MCF 10A (cell line): ENCODE measurements at regions not wholly inside any gene's neighbourhood (a gene's known extent, or its start where the extent isn't known, plus 50 kb on each side); places are given as distances from the start of the nearest gene placed in this dataset.

Experiments
- BruUV-seq: library from RNA; stranded (reverse); fragments of 400-500 nt; replicated peaks from 2 replicates; lab custom pipeline; 2021; lab: Mats Ljungman, UMichigan
- CTCF ChIA-PET: fragments of 300-600 bp; sonication (Branson Sonifier 250); formaldehyde crosslinking; extraction: SDS; loops from one replicate; lab custom pipeline; 2021; ENCODE audit warnings: antibody characterized with exemption, inconsistent platforms; lab: Yijun Ruan, JAX
- POLR2A ChIA-PET: fragments of 300-600, 350-650 bp; sonication (Branson Sonifier 250); formaldehyde crosslinking; extraction: SDS; loops from one replicate; lab custom pipeline; 2020; ENCODE audit warnings: antibody characterized with exemption, inconsistent platforms; lab: Yijun Ruan, JAX
- DNase-seq: peaks from one replicate; pipeline ENCODE4 v3.0.0-alpha.2; 2018; ENCODE audit not compliant: unreplicated experiment
- H3K27ac Mint-ChIP-seq: one replicate; pipeline ENCODE4 v1.8.0; 2022; ENCODE audit warnings: mild to moderate bottlenecking, low read depth, mixed read lengths; ENCODE audit not compliant: unreplicated experiment
- H3K27me3 Mint-ChIP-seq: one replicate; pipeline ENCODE4 v1.8.0; 2022; ENCODE audit warnings: mixed read lengths; ENCODE audit not compliant: insufficient read depth, unreplicated experiment
- H3K36me3 Mint-ChIP-seq: one replicate; pipeline ENCODE4 v1.8.0; 2022; ENCODE audit warnings: mild to moderate bottlenecking, moderate library complexity, mixed read lengths; ENCODE audit not compliant: insufficient read depth, unreplicated experiment
- H3K4me1 Mint-ChIP-seq: one replicate; pipeline ENCODE4 v1.8.0; 2022; ENCODE audit warnings: mixed read lengths; ENCODE audit not compliant: insufficient read depth, unreplicated experiment
- H3K4me3 Mint-ChIP-seq: one replicate; pipeline ENCODE4 v1.8.0; 2022; ENCODE audit warnings: mild to moderate bottlenecking, moderate library complexity, mixed read lengths; ENCODE audit not compliant: unreplicated experiment
- H3K9me3 Mint-ChIP-seq: one replicate; pipeline ENCODE4 v1.8.0; 2022; ENCODE audit warnings: mixed read lengths; ENCODE audit not compliant: unreplicated experiment
- CTCF ChIP-seq: fragments of 200-600 bp; IDR thresholded peaks from one replicate; pipeline ENCODE4 v1.8.0; 2022; ENCODE audit warnings: antibody characterized with exemption, mild to moderate bottlenecking; ENCODE audit not compliant: unreplicated experiment
- intact Hi-C: fragments of 100-400 bp; cut with micrococcal nuclease; formaldehyde crosslinking; loops from 2 replicates; pipeline ENCODE4 v1.14.1; 2022

GRCh38 chr11:115576606-115577380 is 72.6 kb upstream of the CADM1 start:
- Mint-ChIP-seq H3K4me1 (peaks cover 24% of the 10 kb centered on the region), H3K4me3 (no peak overlapping the region), H3K9me3 (no peaks in the 10 kb centered on the region), H3K36me3 (no peaks in the 10 kb centered on the region), H3K27ac (peak overlapping the region; percentile 72), H3K27me3 (no peaks in the 10 kb centered on the region)
- ChIA-PET CTCF (interaction anchor here (0.7 kb wide), 1 partner anchor 815 kb away, joined by 4 read pairs; no protein-coding TSS in a partner anchor), POLR2A (no interaction called here)
- intact Hi-C loops, result no loop called here
- no peak for DNase-seq
- BruUV-seq, result no TSS peak
- TF ChIP-seq CTCF, result no peak

- Mint-ChIP-seq H3K9me3 (no peaks in the 10 kb centered on the region), H3K4me1 (peaks cover 13% of the 10 kb centered on the region), H3K4me3 (no peak overlapping the region), H3K27me3 (no peaks in the 10 kb centered on the region), H3K36me3 (no peaks in the 10 kb centered on the region), H3K27ac (no peak overlapping the region)
- no peak for DNase-seq
- ChIA-PET CTCF (no interaction called here), POLR2A (no interaction called here)
- intact Hi-C loops, result no loop called here
- no peak for TF ChIP-seq CTCF
- no TSS peak for BruUV-seq
Observed at GRCh38 chr11:115572551-115572950, 68.3 kb upstream of the CADM1 start.

- TF ChIP-seq CTCF, result no peak
- Mint-ChIP-seq H3K27ac (no peak overlapping the region), H3K9me3 (peaks cover 15% of the 10 kb centered on the region), H3K4me3 (no peak overlapping the region), H3K36me3 (peaks cover 5% of the 10 kb centered on the region), H3K27me3 (no peaks in the 10 kb centered on the region), H3K4me1 (no peaks in the 10 kb centered on the region)
- POLR2A ChIA-PET, result no interaction called here
- CTCF ChIA-PET, result no interaction called here
- DNase-seq, result no peak
- intact Hi-C loops, result no loop called here
- no TSS peak for BruUV-seq
Observed at GRCh38 chr11:115566180-115566764, 62.1 kb upstream of the CADM1 start.

GRCh38 chr11:115564851-115565250 is 60.6 kb upstream of the CADM1 start:
- CTCF ChIA-PET, result no interaction called here
- intact Hi-C loops, result no loop called here
- peaks cover 15% of the 10 kb centered on the region for H3K9me3 Mint-ChIP-seq
- no peak for TF ChIP-seq CTCF
- no peaks in the 10 kb centered on the region for H3K27me3 Mint-ChIP-seq
- no TSS peak for BruUV-seq
- H3K36me3 Mint-ChIP-seq, result peaks cover 5% of the 10 kb centered on the region
- no peak overlapping the region for H3K4me3 Mint-ChIP-seq
- no peak overlapping the region for H3K27ac Mint-ChIP-seq
- H3K4me1 Mint-ChIP-seq, result no peaks in the 10 kb centered on the region
- POLR2A ChIA-PET, result no interaction called here
- DNase-seq, result no peak
